Astrocyte of the cerebellum (primary cell): ENCODE measurements at regions not wholly inside any gene's neighbourhood (a gene's known extent, or its start where the extent isn't known, plus 50 kb on each side); places are given as distances from the start of the nearest gene placed in this dataset.

Source experiments
- DNase-seq: peaks from one replicate; pipeline ENCODE4 v3.0.0-alpha.2; 2011; ENCODE audit warnings: low read depth
- H3K4me3 ChIP-seq: 2 replicates; pipeline ENCODE4 v1.5.1; 2011; ENCODE audit warnings: mild to moderate bottlenecking, low read depth, low read length, moderate library complexity
- CTCF ChIP-seq: IDR thresholded peaks from 2 replicates; pipeline ENCODE4 v1.5.1; 2012; ENCODE audit warnings: low read length, low read depth, moderate library complexity, mild to moderate bottlenecking; ENCODE audit errors: missing control alignments
- in situ Hi-C: cut with HindIII; loops from 2 replicates; pipeline ENCODE4 v1.10.0; 2017; ENCODE audit warnings: low sequenced_read_pairs

- no peak overlapping the region for H3K4me3 ChIP-seq
- in situ Hi-C loops, result no loop called here
- TF ChIP-seq CTCF, result no peak
- no peak for DNase-seq
These were observed 818.6 kb upstream of the FAT3 start for GRCh38 chr11:91406009-91406408.

GRCh38 chr11:91404344-91404743, 820.3 kb upstream of the FAT3 start:
- no peak for DNase-seq
- in situ Hi-C loops, result no loop called here

GRCh38 chr11:91397134-91397468, 827.5 kb upstream of the FAT3 start:
- TF ChIP-seq CTCF, result no peak
- H3K4me3 ChIP-seq, result no peak overlapping the region
- no peak for DNase-seq
- in situ Hi-C loops, result no loop called here

More at GRCh38 chr11:91404344-91404743, 820.3 kb upstream of the FAT3 start:
- no peak for TF ChIP-seq CTCF
- H3K4me3 ChIP-seq, result no peak overlapping the region

DNA sequence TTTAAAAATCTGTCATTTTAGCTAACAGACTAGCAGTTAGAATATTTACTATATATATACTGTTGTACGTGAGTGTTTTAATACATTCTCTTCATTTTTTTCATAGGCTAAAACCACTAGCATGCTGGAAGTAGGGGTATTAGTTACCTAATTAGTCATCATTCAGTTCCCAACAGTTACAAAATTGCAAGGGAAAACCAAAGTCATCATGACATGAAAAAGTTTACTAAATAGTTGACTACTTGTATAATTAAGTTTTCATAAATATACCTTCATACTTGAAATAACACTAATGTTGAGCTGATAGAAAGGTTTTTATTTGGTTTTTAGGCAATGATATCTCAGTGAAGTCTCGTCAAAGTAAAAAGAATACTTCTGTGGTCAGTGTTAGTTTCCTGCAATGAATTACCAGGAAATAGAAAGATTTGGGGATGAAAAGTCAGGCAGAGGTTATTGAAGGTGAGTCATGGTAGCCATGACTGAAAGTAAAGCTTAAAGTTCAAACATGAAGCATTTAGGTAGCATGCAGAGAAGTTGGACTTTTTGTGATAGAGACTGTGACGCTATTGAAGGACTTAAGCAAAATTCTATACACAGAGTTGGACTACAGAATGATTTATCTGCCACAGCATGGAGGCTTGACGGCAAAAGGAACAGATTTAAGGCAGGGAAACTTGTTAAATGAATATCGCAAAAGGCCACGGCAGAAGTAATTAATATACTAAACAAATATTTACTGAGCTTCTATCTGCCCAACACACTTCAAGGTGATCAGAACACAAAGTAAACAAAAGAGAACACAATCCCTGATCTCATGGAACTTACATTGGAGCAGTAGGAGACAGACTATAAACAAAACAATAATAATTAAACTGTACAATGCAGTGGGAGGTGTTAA, 828.1 kb upstream of the FAT3 start:
- TF ChIP-seq CTCF, result no peak

DNA sequence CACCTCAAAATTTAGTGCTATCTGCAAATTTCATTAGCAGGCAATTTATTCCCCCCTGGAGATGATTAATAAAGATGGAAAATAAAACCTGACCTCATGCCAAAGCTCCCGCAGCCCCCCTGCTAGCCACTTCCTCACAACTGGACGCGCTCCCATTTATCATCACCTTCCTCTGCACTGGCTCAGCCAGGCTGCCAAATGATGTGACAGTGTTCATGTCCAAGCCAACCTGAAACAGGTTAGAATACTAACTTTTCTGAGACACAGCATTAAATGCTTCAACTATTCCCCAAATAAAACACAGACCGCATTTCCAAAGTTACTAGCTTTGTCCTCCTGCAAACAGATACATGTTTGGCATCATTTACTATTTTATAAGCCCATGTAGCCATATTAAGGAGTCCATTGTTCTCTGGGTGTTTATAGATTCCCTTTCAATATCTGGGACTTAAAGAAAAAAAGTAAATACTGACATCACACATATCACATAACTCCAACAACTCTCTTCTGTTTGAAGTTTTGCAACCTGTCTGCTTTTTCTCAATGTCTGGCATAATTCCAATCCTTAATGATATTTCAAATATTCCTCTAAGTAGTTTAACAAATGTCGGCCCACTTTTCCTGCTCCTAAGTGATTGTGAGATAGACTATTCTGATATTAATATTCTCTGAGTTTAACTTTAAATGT, 829.7 kb upstream of the FAT3 start:
- H3K4me3 ChIP-seq, result no peak overlapping the region
- in situ Hi-C loops, result no loop called here
- TF ChIP-seq CTCF, result no peak
- DNase-seq, result no peak

More for the DNA sequence above, 828.1 kb upstream of the FAT3 start:
- H3K4me3 ChIP-seq, result no peak overlapping the region
- peak; percentile 16 for DNase-seq
- in situ Hi-C loops, result no loop called here

GRCh38 chr11:91394073-91394726, 830.4 kb upstream of the FAT3 start:
- no peak for DNase-seq
- in situ Hi-C loops, result no loop called here
- peak; percentile 4 for TF ChIP-seq CTCF
- H3K4me3 ChIP-seq, result no peak overlapping the region
